DND-41 (cell line): ENCODE measurements at regions not wholly inside any gene's neighbourhood (a gene's known extent, or its start where the extent isn't known, plus 50 kb on each side); places are given as distances from the start of the nearest gene placed in this dataset.
"Not testable (repeated sequence)": the region's sequence is repeated elsewhere in the genome, so short reads cannot be mapped to it uniquely, and the experiment has no call there.

Experiments used
- ATAC-seq: fragments of 200-7000 bp; cut with Tn5 transposase; 3 replicates; pipeline ENCODE4 v1.9.1; 2021; ENCODE audit warnings: low read depth; ENCODE audit not compliant: insufficient read depth
- DNase-seq: peaks from one replicate; pipeline ENCODE4 v3.0.0-alpha.2; 2020
- H2AFZ ChIP-seq: 2 replicates; pipeline ENCODE4 v1.6.0; 2012; ENCODE audit warnings: low read depth, low read length
- H3K27ac ChIP-seq: 2 replicates; pipeline ENCODE4 v1.5.1; 2012; ENCODE audit warnings: low read length, inconsistent platforms
- H3K27me3 ChIP-seq: fragments of 200-600 bp; sonication (generic); 2 replicates; pipeline ENCODE4 v1.6.0; 2012; ENCODE audit warnings: low read length, mild to moderate bottlenecking, inconsistent platforms; ENCODE audit not compliant: insufficient read depth, poor library complexity
- H3K36me3 ChIP-seq: 2 replicates; pipeline ENCODE4 v1.5.1; 2012; ENCODE audit warnings: low read length, inconsistent platforms; ENCODE audit not compliant: insufficient read depth
- H3K4me1 ChIP-seq: 2 replicates; pipeline ENCODE4 v1.5.1; 2012; ENCODE audit warnings: mild to moderate bottlenecking, low read length; ENCODE audit not compliant: insufficient read depth
- H3K4me2 ChIP-seq: 2 replicates; pipeline ENCODE4 v1.6.0; 2012; ENCODE audit warnings: mild to moderate bottlenecking, moderate library complexity, low read length, inconsistent platforms; ENCODE audit not compliant: insufficient read depth
- H3K4me3 ChIP-seq, 2 experiments: fragments of 200-600 bp in 1 of 2; shearing (Covaris generic) in 1 of 2; 2 replicates each; pipeline ENCODE4 v1.5.1; 2012 to 2016; ENCODE audit warnings: inconsistent platforms in 2 of 2, low read length in 2 of 2, mild to moderate bottlenecking in 2 of 2, low read depth in 1 of 2, moderate library complexity in 1 of 2
- H3K79me2 ChIP-seq: 2 replicates; pipeline ENCODE4 v1.6.0; 2012; ENCODE audit warnings: low read length, inconsistent platforms; ENCODE audit not compliant: insufficient read depth
- H3K9ac ChIP-seq: 2 replicates; pipeline ENCODE4 v1.6.0; 2012; ENCODE audit warnings: low read depth, mild to moderate bottlenecking, inconsistent platforms, low read length, moderate library complexity
- H3K9me3 ChIP-seq: 2 replicates; pipeline ENCODE4 v1.5.1; 2012; ENCODE audit warnings: low read length, moderate library complexity, mild to moderate bottlenecking, inconsistent platforms; ENCODE audit not compliant: insufficient read depth, severe bottlenecking
- H4K20me1 ChIP-seq: 2 replicates; pipeline ENCODE4 v1.6.0; 2012; ENCODE audit warnings: low read length; ENCODE audit not compliant: insufficient read depth
- CTCF ChIP-seq: IDR thresholded peaks from 2 replicates; pipeline ENCODE4 v1.5.1; 2012; ENCODE audit warnings: borderline replicate concordance, low read length, moderate library complexity, mild to moderate bottlenecking; ENCODE audit not compliant: poor library complexity, severe bottlenecking; ENCODE audit errors: extremely low read depth
- EZH2 ChIP-seq: IDR thresholded peaks from 3 replicates; pipeline ENCODE4 v1.6.1; 2012; ENCODE audit warnings: borderline replicate concordance, low read depth, mild to moderate bottlenecking, moderate library complexity, low read length, inconsistent platforms; ENCODE audit not compliant: severe bottlenecking

DNA sequence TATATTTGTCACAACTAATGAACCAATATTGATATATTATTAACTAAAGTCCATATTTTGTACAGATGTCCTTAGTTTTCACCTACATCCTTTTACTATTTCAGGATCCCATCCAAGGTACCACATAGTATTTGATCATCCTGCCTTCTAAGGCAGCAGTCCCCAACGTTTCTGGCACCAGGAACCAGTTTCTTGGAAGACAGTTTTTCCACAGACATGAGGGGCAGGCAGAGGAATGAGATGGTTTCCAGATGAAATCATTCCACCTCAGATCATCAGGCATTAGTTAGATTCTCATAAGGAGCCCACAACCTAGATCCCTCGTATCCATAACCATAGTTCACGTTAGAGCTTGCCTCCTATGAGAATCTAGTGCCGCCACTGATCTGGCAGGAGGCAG lies 82.8 kb upstream of the BCL2L14 start:
- H2AFZ ChIP-seq = no peak overlapping the region
- no peak overlapping the region for H3K4me3 ChIP-seq
- ATAC-seq = no peak
- TF ChIP-seq EZH2 = no peak
- TF ChIP-seq CTCF = no peak
- no peaks in the 10 kb centered on the region for H3K4me1 ChIP-seq
- no peak overlapping the region for H3K9ac ChIP-seq
- no peaks in the 10 kb centered on the region for H3K9me3 ChIP-seq
- H3K36me3 ChIP-seq = no peaks in the 10 kb centered on the region
- H3K27ac ChIP-seq = no peak overlapping the region
- DNase-seq = no peak
- H3K4me2 ChIP-seq = no peak overlapping the region
- no peaks in the 10 kb centered on the region for H3K79me2 ChIP-seq
- no peaks in the 10 kb centered on the region for H4K20me1 ChIP-seq
- H3K27me3 ChIP-seq = no peaks in the 10 kb centered on the region

DNA sequence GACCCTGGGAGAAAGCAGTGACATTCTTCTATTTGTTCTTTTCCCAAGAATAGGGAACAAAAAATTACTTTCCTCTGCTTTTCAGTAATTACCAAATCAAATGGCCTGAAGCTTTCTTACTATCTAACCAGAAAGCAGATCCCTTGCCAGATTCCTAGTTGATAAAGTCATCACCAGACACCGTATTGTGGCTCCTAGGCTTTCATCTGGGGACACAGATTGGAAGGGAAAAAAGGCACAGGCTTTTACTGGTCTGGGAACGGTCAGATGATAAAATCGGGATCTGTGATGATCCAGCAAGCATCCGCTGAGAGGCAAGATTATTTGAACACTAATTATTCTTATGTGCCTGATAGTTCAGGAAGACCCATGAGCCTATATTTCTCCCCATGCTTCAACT lies 79.1 kb upstream of the BCL2L14 start:
- H3K9me3 ChIP-seq = no peaks in the 10 kb centered on the region
- no peaks in the 10 kb centered on the region for H3K36me3 ChIP-seq
- ATAC-seq (no peak), DNase-seq (no peak)
- no peak overlapping the region for H3K4me2 ChIP-seq
- TF ChIP-seq CTCF (no peak), EZH2 (no peak)
- no peaks in the 10 kb centered on the region for H3K4me1 ChIP-seq
- no peak overlapping the region for H3K27ac ChIP-seq
- H3K9ac ChIP-seq = no peak overlapping the region
- no peaks in the 10 kb centered on the region for H3K79me2 ChIP-seq
- H3K4me3 ChIP-seq = no peak overlapping the region
- H4K20me1 ChIP-seq = no peaks in the 10 kb centered on the region
- no peak overlapping the region for H2AFZ ChIP-seq
- no peaks in the 10 kb centered on the region for H3K27me3 ChIP-seq

DNA sequence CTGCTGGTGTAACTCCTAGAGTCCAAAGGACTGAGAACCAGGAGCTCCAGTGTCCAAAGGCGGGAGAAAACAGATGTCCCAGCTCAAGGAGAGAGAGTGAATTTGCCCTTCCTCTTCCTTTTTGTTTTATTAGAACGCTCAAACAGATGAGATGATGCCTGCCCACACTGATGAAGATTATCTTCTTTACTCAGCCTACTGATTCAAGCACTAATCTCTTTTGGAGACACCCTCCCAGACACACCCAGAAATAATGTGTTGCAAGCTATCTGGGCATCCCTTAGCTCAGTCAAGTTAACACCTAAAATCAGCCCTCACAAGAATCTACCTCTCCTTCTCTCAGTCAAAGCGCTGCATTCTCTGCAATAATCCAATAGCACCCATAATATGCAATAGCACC lies 78.2 kb upstream of the BCL2L14 start:
- no peaks in the 10 kb centered on the region for H3K79me2 ChIP-seq
- no peaks in the 10 kb centered on the region for H3K9me3 ChIP-seq
- ATAC-seq = no peak
- TF ChIP-seq CTCF = no peak
- TF ChIP-seq EZH2 = no peak
- H3K4me2 ChIP-seq = no peak overlapping the region
- no peak for DNase-seq
- H3K9ac ChIP-seq = no peak overlapping the region
- no peaks in the 10 kb centered on the region for H4K20me1 ChIP-seq
- no peaks in the 10 kb centered on the region for H3K36me3 ChIP-seq
- no peak overlapping the region for H3K27ac ChIP-seq
- H3K4me1 ChIP-seq = no peaks in the 10 kb centered on the region
- H2AFZ ChIP-seq = no peak overlapping the region
- H3K4me3 ChIP-seq = no peak overlapping the region
- H3K27me3 ChIP-seq = no peaks in the 10 kb centered on the region

DNA sequence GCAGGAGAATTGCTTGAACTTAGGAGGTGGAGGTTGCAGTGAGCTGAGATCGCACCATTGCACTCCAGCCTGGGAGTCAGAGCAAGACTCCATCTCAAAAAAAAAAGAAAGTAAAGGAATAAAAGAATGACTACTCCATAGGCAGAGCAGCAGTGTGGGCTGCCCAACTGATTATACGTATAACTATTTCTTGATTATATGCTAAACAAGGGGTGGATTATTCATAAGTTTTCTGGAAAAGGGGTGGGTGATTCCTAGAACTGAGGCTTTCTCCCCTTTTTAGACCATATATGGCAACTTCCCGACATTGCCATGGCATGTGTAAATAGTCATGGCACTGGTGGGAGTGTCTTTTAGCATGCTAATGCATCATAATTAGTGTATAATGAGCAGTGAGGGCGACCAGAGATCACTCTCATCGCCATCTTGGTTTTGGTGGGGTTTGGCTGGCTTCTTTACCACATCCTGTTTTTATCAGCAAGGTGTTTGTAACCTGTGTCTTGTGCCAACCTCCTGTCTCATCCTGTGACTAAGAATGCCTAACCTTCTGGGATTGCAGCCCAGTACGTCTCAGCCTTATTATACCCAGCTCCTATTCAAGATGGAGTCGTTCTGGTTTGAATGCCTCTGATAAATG lies 72.3 kb upstream of the BCL2L14 start:
- DNase-seq = peak; percentile 18
- not testable (repeated sequence) for H3K4me2 ChIP-seq, H3K27ac ChIP-seq

More for the DNA sequence above, 72.3 kb upstream of the BCL2L14 start:
- H3K79me2 ChIP-seq, H2AFZ ChIP-seq, H3K4me1 ChIP-seq, H3K27me3 ChIP-seq, H3K9me3 ChIP-seq, H4K20me1 ChIP-seq, H3K4me3 ChIP-seq, H3K36me3 ChIP-seq, H3K9ac ChIP-seq: not testable (repeated sequence)
- ATAC-seq = peak; percentile 45; the same call in 1 of the 3 replicates
